HG03469 (cell line): ENCODE measurements at regions not wholly inside any gene's neighbourhood (a gene's known extent, or its start where the extent isn't known, plus 50 kb on each side); places are given as distances from the start of the nearest gene placed in this dataset.

Experiments
- ATAC-seq: cut with Tn5 transposase; IDR thresholded peaks from one replicate; pipeline ENCODE4 v1.9.1; 2021; ENCODE audit warnings: mild to moderate bottlenecking, moderate library complexity, moderate number of reproducible peaks; ENCODE audit not compliant: unreplicated experiment

DNA sequence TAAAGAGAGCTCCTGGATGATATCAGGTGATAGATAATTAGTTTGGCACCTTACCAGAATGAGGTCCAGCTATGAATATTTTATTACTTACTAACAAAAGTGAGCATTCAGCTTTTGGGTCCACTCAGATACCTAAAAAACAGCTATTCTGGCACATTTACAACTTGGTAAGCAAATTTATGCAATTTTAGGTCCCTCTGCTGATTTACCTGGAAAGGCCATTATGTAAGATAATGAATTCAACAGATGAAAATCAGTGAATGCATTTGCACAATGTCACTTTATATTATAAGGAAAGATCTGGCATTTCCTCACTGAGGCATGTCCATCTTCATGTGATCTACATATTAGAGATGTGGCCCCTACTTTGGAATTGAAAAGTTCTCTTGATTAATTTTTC is 517.0 kb downstream of the SPRY1 start:
- no peak for ATAC-seq

DNA sequence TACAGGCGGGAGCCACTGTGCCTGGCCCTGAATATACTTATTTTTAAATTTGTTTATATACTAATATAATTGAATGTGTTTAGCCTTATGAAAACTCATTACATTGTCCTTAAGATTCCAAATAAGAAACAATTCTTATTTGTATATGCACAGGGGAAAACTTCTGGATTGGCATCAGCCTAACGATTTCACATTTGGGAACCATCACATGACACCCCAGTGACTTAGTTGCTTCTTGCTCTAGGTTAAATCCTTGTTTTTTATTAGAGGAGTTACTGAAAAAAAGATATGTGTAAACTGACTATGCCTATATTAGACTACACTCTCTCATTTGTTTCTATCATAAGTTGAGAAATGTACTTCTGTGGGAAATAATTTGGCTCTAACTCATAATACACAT is 520.2 kb downstream of the SPRY1 start:
- no peak for ATAC-seq

GRCh38 chr4:123919576-123920098 is 523.0 kb downstream of the SPRY1 start:
- no peak for ATAC-seq

DNA sequence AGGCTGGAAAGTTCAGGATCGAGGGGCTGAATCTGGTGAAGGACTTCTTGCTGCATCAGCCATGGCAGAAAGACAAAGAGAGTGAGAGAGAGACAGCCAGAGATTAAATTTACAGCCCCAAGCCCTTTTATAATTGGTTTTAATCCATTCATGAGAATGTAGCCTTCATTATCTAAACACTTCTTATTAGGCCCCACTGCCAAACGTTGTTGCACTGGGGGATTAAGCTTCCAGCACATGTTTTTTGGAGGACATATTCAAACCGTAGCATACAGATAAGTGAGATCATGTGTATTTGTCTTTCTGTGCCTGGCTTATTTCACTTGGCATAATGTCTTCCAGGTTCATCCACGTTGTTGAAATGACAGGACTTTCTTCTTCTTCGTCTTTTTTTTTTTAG is 524.7 kb downstream of the SPRY1 start:
- no peak for ATAC-seq

- ATAC-seq, result no peak
Measured at GRCh38 chr4:123922847-123923246, 526.3 kb downstream of the SPRY1 start.

DNA sequence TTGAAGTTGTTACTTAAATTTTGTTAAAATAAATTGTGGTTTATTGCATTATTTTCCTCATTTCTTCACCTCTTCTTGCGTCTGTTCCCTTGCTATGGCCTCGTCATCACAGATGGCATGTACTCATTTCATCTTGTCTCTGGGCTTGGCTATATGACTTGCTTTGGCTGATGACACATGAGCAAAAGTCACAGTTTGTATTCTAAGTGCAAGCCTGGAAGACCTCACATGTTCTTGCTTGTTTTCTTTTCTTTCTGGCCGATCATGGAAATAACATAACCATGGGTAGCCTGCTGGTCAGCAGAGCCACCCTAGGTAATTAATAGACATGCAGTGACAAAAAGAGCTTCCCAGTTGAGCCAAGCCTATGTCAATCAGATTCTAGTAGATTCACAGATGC is 527.9 kb downstream of the SPRY1 start:
- ATAC-seq, result no peak

DNA sequence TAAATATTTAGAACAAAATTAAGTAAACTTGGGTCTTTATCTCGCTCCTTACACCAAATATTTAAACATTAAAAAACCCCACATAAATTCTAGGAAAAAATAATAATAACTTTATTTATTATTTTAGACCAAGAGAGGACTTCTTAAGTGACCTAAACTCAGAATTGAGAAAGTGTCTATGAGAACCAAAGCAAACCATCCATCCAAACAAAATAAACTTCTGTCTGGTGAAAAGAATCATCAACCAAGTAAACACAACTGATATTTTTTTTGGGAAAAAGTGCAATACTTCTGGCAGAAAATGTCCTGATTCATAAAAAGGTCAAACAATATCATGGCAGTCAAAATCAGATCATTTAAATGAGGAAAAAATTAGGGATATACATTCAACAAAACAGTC is 533.0 kb downstream of the SPRY1 start:
- ATAC-seq, result no peak

- no peak for ATAC-seq
Measured at GRCh38 chr4:123930996-123931395, 534.4 kb downstream of the SPRY1 start.

DNA sequence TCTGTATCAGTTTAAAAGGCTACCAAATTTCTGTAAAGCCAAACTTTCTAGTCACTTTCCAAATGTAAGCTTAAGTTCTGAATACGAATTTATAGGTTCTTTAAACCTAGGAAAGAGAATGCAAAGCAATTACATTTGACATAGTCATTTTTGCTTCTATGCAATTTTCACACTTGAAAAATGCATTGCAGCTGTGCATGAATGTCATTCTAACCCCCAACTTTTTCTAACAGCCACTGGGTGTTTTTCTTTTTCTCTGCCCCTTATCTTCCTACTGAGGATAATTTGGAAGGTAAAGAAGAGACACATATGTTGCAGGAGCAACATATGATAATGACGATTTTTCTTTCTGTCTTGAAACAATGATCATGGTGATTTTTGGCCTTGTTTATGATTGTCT is 537.5 kb downstream of the SPRY1 start:
- ATAC-seq, result no peak

DNA sequence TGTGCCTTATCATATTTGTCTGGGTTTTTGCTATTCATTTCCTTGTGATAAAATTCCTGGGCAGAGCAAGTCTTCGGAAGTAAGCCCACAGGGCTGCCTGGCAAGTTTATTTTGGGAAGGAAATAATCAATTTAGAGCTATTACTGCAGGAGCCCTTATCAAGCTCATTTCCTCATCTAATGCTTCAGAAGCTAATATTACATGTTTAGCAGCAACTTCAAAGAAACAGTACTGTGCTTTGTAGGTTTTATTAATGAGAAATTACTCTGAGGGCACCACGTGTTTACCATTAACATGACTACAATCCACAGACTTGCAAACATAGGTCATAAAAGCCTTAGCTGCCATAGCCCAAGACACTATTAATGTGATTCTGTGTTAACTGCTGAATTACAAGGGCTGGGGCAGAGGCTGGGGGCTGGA is 540.0 kb downstream of the SPRY1 start:
- no peak for ATAC-seq

DNA sequence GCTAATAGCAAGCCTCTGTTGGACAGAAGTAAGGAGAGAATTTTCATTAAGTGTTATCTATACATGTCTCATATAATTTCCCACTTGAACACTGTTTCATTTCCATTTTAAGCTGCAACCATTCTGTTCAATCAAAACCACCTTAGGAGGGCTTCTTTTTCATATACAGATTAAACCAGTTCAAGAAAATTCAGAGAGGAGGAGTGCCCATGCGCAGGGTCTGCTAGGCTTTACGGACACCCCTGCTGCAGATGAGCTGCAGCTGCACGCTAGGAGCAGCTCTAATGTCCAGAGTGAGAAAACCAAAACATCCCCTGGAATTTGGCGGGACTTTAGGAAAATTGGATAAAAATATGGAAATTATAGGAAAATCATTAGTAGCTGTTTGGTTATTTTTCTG is 541.0 kb downstream of the SPRY1 start:
- no peak for ATAC-seq

- ATAC-seq, result no peak
Measured at GRCh38 chr4:123939621-123940020, 543.0 kb downstream of the SPRY1 start.

GRCh38 chr4:123940604-123941003 is 544.0 kb downstream of the SPRY1 start:
- no peak for ATAC-seq

GRCh38 chr4:123941306-123941705 is 544.7 kb downstream of the SPRY1 start:
- no peak for ATAC-seq

DNA sequence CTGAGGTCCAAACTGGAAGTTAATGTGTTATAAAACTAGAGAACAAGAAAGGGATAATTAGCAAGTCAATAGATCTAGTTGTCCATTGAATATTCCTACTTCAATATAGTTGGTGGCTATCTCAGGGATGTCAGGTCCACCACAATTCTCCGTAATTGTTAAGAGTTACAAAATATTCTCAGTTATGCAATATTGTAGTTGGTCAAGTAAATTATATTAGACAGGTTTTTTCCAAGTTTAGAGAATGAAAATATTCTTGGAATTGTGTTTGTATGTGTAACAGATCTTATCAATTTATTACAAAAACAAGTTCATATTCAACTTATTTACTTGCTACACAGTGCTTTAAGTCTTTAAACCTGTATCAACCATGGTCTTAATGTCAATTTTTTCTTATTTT is 547.4 kb downstream of the SPRY1 start:
- no peak for ATAC-seq

DNA sequence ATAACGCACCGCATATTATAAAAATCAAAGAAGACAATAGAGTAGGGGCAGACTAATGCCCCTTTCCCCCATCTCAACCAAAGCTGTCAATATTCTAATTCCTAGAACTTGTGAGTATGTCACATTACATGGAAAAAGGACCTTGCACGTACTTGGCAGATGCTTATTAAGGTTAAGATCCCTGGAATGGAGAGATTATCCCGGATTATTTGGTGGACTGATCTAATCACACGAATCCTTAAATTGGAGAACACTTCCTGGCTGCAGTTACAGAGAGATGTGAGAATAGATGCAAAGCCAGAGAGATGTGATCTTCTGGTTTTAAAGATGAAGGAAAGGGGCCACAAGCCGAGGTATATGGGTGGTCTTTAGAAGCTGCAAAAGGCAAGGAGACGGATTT is 548.7 kb downstream of the SPRY1 start:
- ATAC-seq, result no peak

DNA sequence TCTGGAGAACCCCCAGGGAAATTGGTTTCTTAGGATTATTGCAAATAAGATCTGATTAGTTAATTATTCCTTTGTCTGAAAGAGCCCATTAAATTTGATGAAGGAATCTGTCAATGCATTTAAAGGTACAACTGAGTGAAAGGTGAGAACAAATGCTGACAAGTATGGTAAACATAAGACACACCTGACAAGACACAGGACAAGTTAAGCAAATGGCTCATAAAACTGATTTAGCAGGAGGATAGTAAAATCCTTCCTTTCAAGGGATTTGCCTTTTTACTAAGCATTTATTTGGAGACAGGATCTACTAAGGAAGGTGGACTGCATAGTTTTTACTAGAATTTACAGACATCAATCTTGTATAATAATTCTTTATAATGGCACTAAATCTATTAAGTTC is 553.9 kb downstream of the SPRY1 start:
- ATAC-seq, result no peak

GRCh38 chr4:123952530-123953274 is 556.1 kb downstream of the SPRY1 start:
- ATAC-seq, result no peak

DNA sequence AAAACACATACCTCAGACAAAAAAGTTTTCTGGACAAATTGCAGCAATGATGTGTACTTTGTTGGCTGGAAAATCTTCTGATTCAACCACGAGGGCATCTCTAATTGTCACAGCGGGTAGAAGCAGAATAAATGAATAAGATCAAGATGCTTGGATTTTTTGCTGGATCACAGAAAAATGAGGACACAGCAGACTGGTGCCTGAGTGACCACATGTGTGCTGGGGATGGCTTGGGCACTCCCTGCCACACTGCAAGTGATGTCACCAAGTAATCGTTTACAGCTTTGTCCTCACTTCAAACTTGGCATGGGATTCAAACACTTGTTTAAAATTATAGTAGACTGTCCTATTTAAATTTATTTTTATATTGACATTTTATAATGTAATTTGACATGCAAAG is 557.0 kb downstream of the SPRY1 start:
- no peak for ATAC-seq

GRCh38 chr4:123954220-123954619 is 557.6 kb downstream of the SPRY1 start:
- ATAC-seq, result no peak

DNA sequence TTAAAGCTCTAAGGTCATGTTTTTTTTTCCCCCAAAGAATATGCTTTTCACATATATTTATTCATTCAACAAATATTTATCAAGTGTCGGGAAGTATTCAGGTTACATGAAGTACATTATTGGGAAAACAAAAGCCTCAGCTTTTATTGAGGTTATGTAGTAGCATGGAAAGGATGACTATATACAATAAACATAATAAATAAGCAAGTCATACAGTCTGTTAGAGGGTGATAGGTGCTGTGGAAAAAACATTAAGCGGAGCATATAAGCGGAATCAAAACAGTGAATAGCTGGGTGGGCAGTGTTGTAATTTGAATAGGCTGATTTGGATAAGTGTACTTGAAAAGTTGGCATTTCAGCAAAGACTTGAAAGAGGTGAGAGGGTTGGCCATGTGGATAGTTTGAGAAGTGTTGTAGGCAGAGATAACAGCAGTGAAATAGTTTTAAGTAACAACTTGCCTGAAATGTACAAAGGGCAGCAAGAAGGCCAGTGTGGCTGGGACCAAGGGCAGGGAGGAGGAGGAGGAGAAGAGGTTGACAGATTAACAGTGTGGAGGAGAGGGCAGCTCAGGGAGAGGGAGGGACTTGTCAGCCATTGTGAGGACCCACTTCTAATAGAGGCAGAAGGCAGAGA is 558.7 kb downstream of the SPRY1 start:
- no peak for ATAC-seq

DNA sequence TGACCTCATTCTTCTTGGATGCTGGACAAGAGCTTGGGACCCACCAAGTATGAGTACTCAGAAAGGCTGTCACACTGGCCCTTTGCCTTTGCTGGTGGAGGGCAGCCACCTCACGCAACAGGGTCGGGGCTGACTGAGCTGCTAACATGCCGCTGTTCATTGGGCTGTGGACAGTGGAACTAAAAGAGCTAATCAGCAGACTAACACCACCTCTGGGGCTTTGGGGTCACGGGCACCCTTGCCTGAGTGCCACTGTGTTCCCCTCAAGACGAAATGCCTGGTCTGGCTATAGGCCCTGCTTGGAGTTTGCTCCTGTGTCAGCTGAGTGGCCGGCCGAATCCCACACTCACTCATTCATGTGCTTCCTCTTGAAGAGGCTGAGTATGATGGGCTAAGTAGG is 559.6 kb downstream of the SPRY1 start:
- ATAC-seq, result no peak
